ENCODE measurements at regions not wholly inside any gene's neighbourhood (a gene's known extent, or its start where the extent isn't known, plus 50 kb on each side); places are given as distances from the start of the nearest gene placed in this dataset.

DNA sequence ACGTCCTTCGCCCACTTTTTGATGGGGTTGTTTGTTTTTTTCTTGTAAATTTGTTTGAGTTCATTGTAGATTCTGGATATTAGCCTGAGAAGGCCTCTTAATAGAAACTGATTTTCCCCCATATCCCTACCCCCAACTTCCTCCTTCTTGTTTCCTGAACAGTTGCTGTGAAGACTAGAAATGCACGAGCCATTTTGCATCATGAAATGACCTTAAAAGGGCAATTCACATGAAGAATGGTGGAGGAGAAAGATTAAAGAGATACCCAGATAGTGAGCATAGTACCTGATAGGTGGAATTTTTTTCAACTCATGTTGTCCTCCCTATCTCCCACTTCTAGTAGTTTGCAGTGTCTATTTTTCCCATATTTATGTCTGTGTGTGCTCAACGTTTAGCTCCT, 55.2 kb upstream of the KCNH8 start:
- no peak overlapping the region for H3K4ac ChIP-seq (ENCODE audit: low read length)
- H2BK15ac ChIP-seq (ENCODE audit: low read length), result no peak overlapping the region
- H2AK5ac ChIP-seq (ENCODE audit: low read depth, low read length), result no peak overlapping the region
- H3K27ac ChIP-seq (replicated peaks; ENCODE audit: low read length), result no peak overlapping the region
- no peaks in the 10 kb centered on the region for H3K4me1 ChIP-seq (ENCODE audit: control insufficient read depth in 2 of 2, insufficient read depth in 1 of 2, low read depth in 1 of 2, low read length in 2 of 2)
- H2BK120ac ChIP-seq (ENCODE audit: low read depth, low read length), result no peak overlapping the region
- H3K4me3 ChIP-seq (ENCODE audit: low read length in 2 of 2), result no peak overlapping the region
- H3K18ac ChIP-seq (ENCODE audit: low read length), result no peak overlapping the region
- H3K9ac ChIP-seq (ENCODE audit: low read depth, low read length, poor library complexity), result no peak overlapping the region
- no peaks in the 10 kb centered on the region for H3K27me3 ChIP-seq (ENCODE audit: control insufficient read depth in 3 of 3, insufficient read depth in 3 of 3, low read depth in 1 of 3, low read length in 3 of 3)
- no peak overlapping the region for H2AFZ ChIP-seq (ENCODE audit: low read length)
- no peak overlapping the region for H4K91ac ChIP-seq (ENCODE audit: low read depth, low read length, poor library complexity)
- H2BK12ac ChIP-seq (ENCODE audit: low read length), result no peak overlapping the region
- H3K23ac ChIP-seq (ENCODE audit: low read depth, low read length, poor library complexity), result no peak overlapping the region
- no CpG with 5 or more reads among the region's 4 CpGs for WGBS, 2 donors (ENCODE audit: extremely low coverage in 2 of 2, insufficient read length in 2 of 2, insufficient replicate concordance in 1 of 2)
- H3K79me1 ChIP-seq (ENCODE audit: low read depth, low read length), result no peaks in the 10 kb centered on the region
- DNase-seq (ENCODE audit: low spot score), result no peak
- H3K4me2 ChIP-seq (ENCODE audit: insufficient read depth, low read length, poor library complexity, severe bottlenecking), result no peak overlapping the region
- H3K36me3 ChIP-seq (replicated peaks in 1 of 2; ENCODE audit: control insufficient read depth in 2 of 2, insufficient read depth in 2 of 2, low read length in 2 of 2), result no peaks in the 10 kb centered on the region
- H3K9me3 ChIP-seq (replicated peaks in 1 of 2; ENCODE audit: control insufficient read depth in 2 of 2, insufficient read depth in 1 of 2, low read depth in 1 of 2, low read length in 2 of 2), result no peaks in the 10 kb centered on the region
- H4K8ac ChIP-seq (ENCODE audit: low read depth, low read length), result no peak overlapping the region
- no peak overlapping the region for H2BK5ac ChIP-seq (ENCODE audit: low read length)
- H3K14ac ChIP-seq (ENCODE audit: low read length), result no peak overlapping the region

DNA sequence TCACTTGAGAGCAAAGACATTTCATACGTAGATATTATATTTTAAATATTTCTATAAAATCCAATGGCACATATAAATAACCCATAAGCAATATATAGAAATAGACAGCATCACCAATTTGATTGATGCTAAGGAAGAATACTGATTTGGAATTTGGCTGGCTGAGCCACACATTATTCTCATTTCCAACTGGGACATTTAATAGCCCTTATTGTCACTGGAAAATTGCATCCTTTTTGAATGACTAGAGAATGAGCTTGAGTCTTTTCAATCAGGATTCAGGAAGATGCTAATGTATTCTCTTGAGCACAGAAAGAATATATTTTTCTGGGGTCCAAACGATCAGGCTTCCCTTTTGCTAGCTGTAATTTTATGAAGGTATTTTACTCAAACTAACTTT, 70.9 kb upstream of the KCNH8 start:
- no peak overlapping the region for H2BK12ac ChIP-seq (ENCODE audit: low read length)
- no peak overlapping the region for H2BK15ac ChIP-seq (ENCODE audit: low read length)
- no peak overlapping the region for H2AFZ ChIP-seq (ENCODE audit: low read length)
- H3K4ac ChIP-seq (ENCODE audit: low read length), result no peak overlapping the region
- no peak overlapping the region for H4K91ac ChIP-seq (ENCODE audit: low read depth, low read length, poor library complexity)
- H3K4me3 ChIP-seq (ENCODE audit: low read length in 2 of 2), result no peak overlapping the region
- no peak overlapping the region for H2BK120ac ChIP-seq (ENCODE audit: low read depth, low read length)
- H2AK5ac ChIP-seq (ENCODE audit: low read depth, low read length), result no peak overlapping the region
- no peaks in the 10 kb centered on the region for H3K36me3 ChIP-seq (replicated peaks in 1 of 2; ENCODE audit: control insufficient read depth in 2 of 2, insufficient read depth in 2 of 2, low read length in 2 of 2)
- no peak overlapping the region for H2BK5ac ChIP-seq (ENCODE audit: low read length)
- DNase-seq (ENCODE audit: low spot score), result no peak
- peaks cover 0 to 2% of the 10 kb centered on the region in 2 donors for H3K9me3 ChIP-seq (replicated peaks in 1 of 2; ENCODE audit: control insufficient read depth in 2 of 2, insufficient read depth in 1 of 2, low read depth in 1 of 2, low read length in 2 of 2)
- no peak overlapping the region for H4K8ac ChIP-seq (ENCODE audit: low read depth, low read length)
- H3K27ac ChIP-seq (replicated peaks; ENCODE audit: low read length), result no peak overlapping the region
- H3K4me1 ChIP-seq (ENCODE audit: control insufficient read depth in 2 of 2, insufficient read depth in 1 of 2, low read depth in 1 of 2, low read length in 2 of 2), result no peaks in the 10 kb centered on the region
- no CpG with 5 or more reads among the region's 2 CpGs for WGBS, 2 donors (ENCODE audit: extremely low coverage in 2 of 2, insufficient read length in 2 of 2, insufficient replicate concordance in 1 of 2)
- H3K27me3 ChIP-seq (ENCODE audit: control insufficient read depth in 3 of 3, insufficient read depth in 3 of 3, low read depth in 1 of 3, low read length in 3 of 3), result no peaks in the 10 kb centered on the region
- H3K23ac ChIP-seq (ENCODE audit: low read depth, low read length, poor library complexity), result no peak overlapping the region
- no peak overlapping the region for H3K4me2 ChIP-seq (ENCODE audit: insufficient read depth, low read length, poor library complexity, severe bottlenecking)
- no peak overlapping the region for H3K14ac ChIP-seq (ENCODE audit: low read length)
- no peaks in the 10 kb centered on the region for H3K79me1 ChIP-seq (ENCODE audit: low read depth, low read length)
- no peak overlapping the region for H3K9ac ChIP-seq (ENCODE audit: low read depth, low read length, poor library complexity)
- H3K18ac ChIP-seq (ENCODE audit: low read length), result no peak overlapping the region

DNA sequence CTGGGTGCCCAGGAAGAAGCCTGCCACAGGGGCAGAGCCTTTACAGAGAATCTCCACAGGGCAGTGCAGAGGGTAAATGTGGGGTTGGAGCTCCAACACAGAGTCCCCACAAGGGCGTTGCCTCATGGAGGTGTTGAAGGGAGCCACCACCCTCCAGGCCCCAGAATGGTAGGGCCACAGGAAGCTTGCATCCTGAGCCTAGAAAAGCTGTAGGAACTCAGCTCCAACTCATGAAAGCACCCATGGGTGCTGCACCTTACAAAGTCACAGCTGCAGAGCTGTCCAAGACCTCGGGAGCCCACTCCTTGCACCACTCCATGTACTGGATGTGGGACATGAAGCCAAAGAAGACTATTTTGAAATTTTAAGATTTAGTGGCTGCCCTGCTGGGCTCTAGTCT, 73.3 kb upstream of the KCNH8 start:
- H3K4me3 ChIP-seq (ENCODE audit: low read length in 2 of 2), result no peak overlapping the region
- no peak overlapping the region for H2BK5ac ChIP-seq (ENCODE audit: low read length)
- no CpG with 5 or more reads among the region's 2 CpGs for WGBS, 2 donors (ENCODE audit: extremely low coverage in 2 of 2, insufficient read length in 2 of 2, insufficient replicate concordance in 1 of 2)
- no peak overlapping the region for H3K23ac ChIP-seq (ENCODE audit: low read depth, low read length, poor library complexity)
- no peak overlapping the region for H4K8ac ChIP-seq (ENCODE audit: low read depth, low read length)
- no peaks in the 10 kb centered on the region for H3K4me1 ChIP-seq (ENCODE audit: control insufficient read depth in 2 of 2, insufficient read depth in 1 of 2, low read depth in 1 of 2, low read length in 2 of 2)
- no peak overlapping the region for H4K91ac ChIP-seq (ENCODE audit: low read depth, low read length, poor library complexity)
- no peak overlapping the region for H3K9ac ChIP-seq (ENCODE audit: low read depth, low read length, poor library complexity)
- no peak overlapping the region for H2BK12ac ChIP-seq (ENCODE audit: low read length)
- no peak overlapping the region for H3K18ac ChIP-seq (ENCODE audit: low read length)
- no peak overlapping the region for H2AFZ ChIP-seq (ENCODE audit: low read length)
- H2BK120ac ChIP-seq (ENCODE audit: low read depth, low read length), result no peak overlapping the region
- H2AK5ac ChIP-seq (ENCODE audit: low read depth, low read length), result no peak overlapping the region
- H3K36me3 ChIP-seq (replicated peaks in 1 of 2; ENCODE audit: control insufficient read depth in 2 of 2, insufficient read depth in 2 of 2, low read length in 2 of 2), result no peaks in the 10 kb centered on the region
- H3K14ac ChIP-seq (ENCODE audit: low read length), result no peak overlapping the region
- H3K4me2 ChIP-seq (ENCODE audit: insufficient read depth, low read length, poor library complexity, severe bottlenecking), result no peak overlapping the region
- H2BK15ac ChIP-seq (ENCODE audit: low read length), result no peak overlapping the region
- H3K27ac ChIP-seq (replicated peaks; ENCODE audit: low read length), result no peak overlapping the region
- no peak for DNase-seq (ENCODE audit: low spot score)
- H3K9me3 ChIP-seq (replicated peaks in 1 of 2; ENCODE audit: control insufficient read depth in 2 of 2, insufficient read depth in 1 of 2, low read depth in 1 of 2, low read length in 2 of 2), result peaks cover 0 to 2% of the 10 kb centered on the region in 2 donors
- H3K79me1 ChIP-seq (ENCODE audit: low read depth, low read length), result no peaks in the 10 kb centered on the region
- no peak overlapping the region for H3K4ac ChIP-seq (ENCODE audit: low read length)
- H3K27me3 ChIP-seq (ENCODE audit: control insufficient read depth in 3 of 3, insufficient read depth in 3 of 3, low read depth in 1 of 3, low read length in 3 of 3), result no peaks in the 10 kb centered on the region

DNA sequence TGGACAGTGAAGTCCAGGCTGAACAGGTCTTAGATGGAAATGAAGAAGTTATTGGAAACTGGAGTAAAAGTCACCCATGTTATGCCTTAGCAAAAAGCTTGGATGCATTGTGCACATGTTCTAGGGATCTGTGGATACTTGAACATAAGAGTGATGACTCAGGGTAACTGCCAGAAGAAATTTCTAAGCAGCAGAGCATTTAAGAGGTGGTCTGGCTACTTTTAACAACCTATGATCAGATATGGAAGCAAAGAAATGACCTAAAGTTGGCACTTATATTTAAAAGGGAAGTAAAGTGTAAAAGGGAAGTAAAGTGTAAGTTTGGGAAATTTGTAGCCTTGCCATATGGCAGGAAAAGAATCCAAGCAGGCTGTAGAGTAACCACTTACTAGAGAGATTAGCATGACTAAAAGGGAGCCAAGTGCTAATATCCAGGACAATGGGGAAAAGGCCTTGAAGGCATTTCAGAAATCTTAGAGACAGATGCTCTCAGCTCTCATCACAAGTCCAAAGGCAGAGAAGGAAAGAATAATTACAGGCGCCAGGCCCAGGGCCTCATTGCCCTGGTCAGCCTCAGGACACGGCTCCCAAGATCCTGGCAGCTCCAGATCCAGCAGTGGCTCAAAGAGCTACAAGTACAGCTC, 73.9 kb upstream of the KCNH8 start:
- Histone ChIP-seq H2BK12ac (ENCODE audit: low read length) (no peak overlapping the region), H3K23ac (ENCODE audit: low read depth, low read length, poor library complexity) (no peak overlapping the region), H3K18ac (ENCODE audit: low read length) (no peak overlapping the region), H2AK5ac (ENCODE audit: low read depth, low read length) (no peak overlapping the region), H3K27me3 (ENCODE audit: control insufficient read depth in 3 of 3, insufficient read depth in 3 of 3, low read depth in 1 of 3, low read length in 3 of 3) (no peaks in the 10 kb centered on the region), H3K4me2 (ENCODE audit: insufficient read depth, low read length, poor library complexity, severe bottlenecking) (no peak overlapping the region), H3K14ac (ENCODE audit: low read length) (no peak overlapping the region), H4K8ac (ENCODE audit: low read depth, low read length) (no peak overlapping the region), H3K27ac (replicated peaks; ENCODE audit: low read length) (no peak overlapping the region), H3K4me3 (ENCODE audit: low read length in 2 of 2) (no peak overlapping the region), H3K4me1 (ENCODE audit: control insufficient read depth in 2 of 2, insufficient read depth in 1 of 2, low read depth in 1 of 2, low read length in 2 of 2) (no peaks in the 10 kb centered on the region), H3K9me3 (replicated peaks in 1 of 2; ENCODE audit: control insufficient read depth in 2 of 2, insufficient read depth in 1 of 2, low read depth in 1 of 2, low read length in 2 of 2) (peaks cover 0 to 2% of the 10 kb centered on the region in 2 donors), H2BK5ac (ENCODE audit: low read length) (no peak overlapping the region), H2AFZ (ENCODE audit: low read length) (no peak overlapping the region), H4K91ac (ENCODE audit: low read depth, low read length, poor library complexity) (no peak overlapping the region), H3K9ac (ENCODE audit: low read depth, low read length, poor library complexity) (no peak overlapping the region), H3K36me3 (replicated peaks in 1 of 2; ENCODE audit: control insufficient read depth in 2 of 2, insufficient read depth in 2 of 2, low read length in 2 of 2) (no peaks in the 10 kb centered on the region), H2BK120ac (ENCODE audit: low read depth, low read length) (no peak overlapping the region), H3K79me1 (ENCODE audit: low read depth, low read length) (no peaks in the 10 kb centered on the region), H3K4ac (ENCODE audit: low read length) (no peak overlapping the region), H2BK15ac (ENCODE audit: low read length) (no peak overlapping the region)
- WGBS, 2 donors (ENCODE audit: extremely low coverage in 2 of 2, insufficient read length in 2 of 2, insufficient replicate concordance in 1 of 2), result no CpG with 5 or more reads among the region's 2 CpGs
- no peak for DNase-seq (ENCODE audit: low spot score)

All from neuronal stem cell (in vitro differentiated cells).